ENCODE measurements at regions not wholly inside any gene's neighbourhood (a gene's known extent, or its start where the extent isn't known, plus 50 kb on each side); places are given as distances from the start of the nearest gene placed in this dataset.

- no peaks in the 10 kb centered on the region for H3K36me3 ChIP-seq (ENCODE audit: control insufficient read depth, insufficient read depth, low read length)
- H3K36me3 Mint-ChIP-seq = no peaks in the 10 kb centered on the region
- peaks cover 7% of the 10 kb centered on the region for H3K27me3 ChIP-seq (ENCODE audit: control insufficient read depth, insufficient read depth, low read length)
- DNase-seq = no peak
- peaks cover 36% of the 10 kb centered on the region for H3K27me3 Mint-ChIP-seq
- no peak overlapping the region for H3K27ac ChIP-seq (ENCODE audit: insufficient read depth, low read length, poor library complexity, severe bottlenecking)
- H3K4me1 Mint-ChIP-seq = no peaks in the 10 kb centered on the region
- peaks cover 2 to 5% of the 10 kb centered on the region in 2 experiments for H3K9me3 ChIP-seq (ENCODE audit: control insufficient read depth in 2 of 2, low read length in 2 of 2)
- no peak overlapping the region for H3K4me3 ChIP-seq (ENCODE audit: low read depth, low read length)
- no peak for ATAC-seq (ENCODE audit: low read depth in 2 of 2)
- peaks cover 0 to 4% (median 0%) of the 10 kb centered on the region in 7 donors for H3K9me3 Mint-ChIP-seq
- H3K4me3 Mint-ChIP-seq = no peak overlapping the region
- no peak overlapping the region for H3K27ac Mint-ChIP-seq
- H3K4me1 ChIP-seq (ENCODE audit: control insufficient read depth, insufficient read depth, low read length, poor library complexity, severe bottlenecking) = no peaks in the 10 kb centered on the region
Observed at GRCh38 chr12:45619736-45620135, 109.8 kb upstream of the ARID2 start.

- H3K9me3 Mint-ChIP-seq = peaks cover 0 to 1% (median 0%) of the 10 kb centered on the region in 7 donors
Observed at GRCh38 chr12:45621703-45622102, 107.8 kb upstream of the ARID2 start.

GRCh38 chr12:45622210-45622937 is 107.1 kb upstream of the ARID2 start:
- Histone ChIP-seq H3K27me3 (ENCODE audit: control insufficient read depth, insufficient read depth, low read length) (peaks cover 5% of the 10 kb centered on the region), H3K27ac (ENCODE audit: insufficient read depth, low read length, poor library complexity, severe bottlenecking) (no peak overlapping the region), H3K4me3 (ENCODE audit: low read depth, low read length) (no peak overlapping the region), H3K36me3 (ENCODE audit: control insufficient read depth, insufficient read depth, low read length) (no peaks in the 10 kb centered on the region), H3K4me1 (ENCODE audit: control insufficient read depth, insufficient read depth, low read length, poor library complexity, severe bottlenecking) (no peaks in the 10 kb centered on the region), H3K9me3 (ENCODE audit: control insufficient read depth in 2 of 2, low read length in 2 of 2) (peaks cover 2 to 5% of the 10 kb centered on the region in 2 experiments)
- ATAC-seq (ENCODE audit: low read depth in 2 of 2) (no peak), DNase-seq (no peak)
- H3K4me3 Mint-ChIP-seq = no peak overlapping the region
- no peaks in the 10 kb centered on the region for H3K36me3 Mint-ChIP-seq
- H3K4me1 Mint-ChIP-seq = no peaks in the 10 kb centered on the region
- peaks cover 37% of the 10 kb centered on the region for H3K27me3 Mint-ChIP-seq
- no peak overlapping the region for H3K27ac Mint-ChIP-seq
- peaks cover 0 to 1% (median 0%) of the 10 kb centered on the region in 7 donors for H3K9me3 Mint-ChIP-seq

More at GRCh38 chr12:45621703-45622102, 107.8 kb upstream of the ARID2 start:
- Histone ChIP-seq H3K36me3 (ENCODE audit: control insufficient read depth, insufficient read depth, low read length) (no peaks in the 10 kb centered on the region), H3K4me3 (ENCODE audit: low read depth, low read length) (no peak overlapping the region), H3K9me3 (ENCODE audit: control insufficient read depth in 2 of 2, low read length in 2 of 2) (peaks cover 2 to 5% of the 10 kb centered on the region in 2 experiments), H3K27ac (ENCODE audit: insufficient read depth, low read length, poor library complexity, severe bottlenecking) (no peak overlapping the region), H3K4me1 (ENCODE audit: control insufficient read depth, insufficient read depth, low read length, poor library complexity, severe bottlenecking) (no peaks in the 10 kb centered on the region), H3K27me3 (ENCODE audit: control insufficient read depth, insufficient read depth, low read length) (peaks cover 5% of the 10 kb centered on the region)
- no peak for DNase-seq
- Mint-ChIP-seq H3K36me3 (no peaks in the 10 kb centered on the region), H3K27me3 (peaks cover 36% of the 10 kb centered on the region), H3K4me1 (no peaks in the 10 kb centered on the region), H3K4me3 (no peak overlapping the region), H3K27ac (no peak overlapping the region)
- no peak for ATAC-seq (ENCODE audit: low read depth in 2 of 2)

DNA sequence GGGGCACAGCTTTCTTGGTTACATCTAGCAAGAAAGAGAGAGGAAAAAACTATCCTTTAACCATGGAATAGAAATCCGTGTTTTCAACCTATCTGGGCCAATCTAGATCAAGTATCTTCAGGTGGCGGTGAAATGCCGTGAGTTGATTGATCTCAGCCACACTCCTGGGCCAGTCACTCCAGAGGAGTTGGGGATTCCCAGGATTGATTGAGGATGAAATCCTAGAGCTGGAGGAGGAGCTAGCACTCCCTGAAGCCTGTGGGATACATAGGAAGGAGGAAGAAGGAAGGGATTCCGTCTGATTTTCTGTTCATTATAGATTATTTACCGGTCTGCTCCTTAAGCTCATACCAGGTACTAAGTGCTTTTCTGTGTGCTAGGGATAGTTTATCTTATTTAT is 106.3 kb upstream of the ARID2 start:
- peaks cover 2 to 5% of the 10 kb centered on the region in 2 experiments for H3K9me3 ChIP-seq (ENCODE audit: control insufficient read depth in 2 of 2, low read length in 2 of 2)
- peaks cover 5% of the 10 kb centered on the region for H3K27me3 ChIP-seq (ENCODE audit: control insufficient read depth, insufficient read depth, low read length)
- no peak overlapping the region for H3K27ac Mint-ChIP-seq
- DNase-seq (no peak), ATAC-seq (ENCODE audit: low read depth in 2 of 2) (no peak)
- peaks cover 0 to 1% (median 0%) of the 10 kb centered on the region in 7 donors for H3K9me3 Mint-ChIP-seq
- no peaks in the 10 kb centered on the region for H3K36me3 ChIP-seq (ENCODE audit: control insufficient read depth, insufficient read depth, low read length)
- H3K4me3 ChIP-seq (ENCODE audit: low read depth, low read length) = no peak overlapping the region
- peaks cover 42% of the 10 kb centered on the region for H3K27me3 Mint-ChIP-seq
- H3K27ac ChIP-seq (ENCODE audit: insufficient read depth, low read length, poor library complexity, severe bottlenecking) = no peak overlapping the region
- H3K4me1 ChIP-seq (ENCODE audit: control insufficient read depth, insufficient read depth, low read length, poor library complexity, severe bottlenecking) = no peaks in the 10 kb centered on the region
- H3K4me1 Mint-ChIP-seq = no peaks in the 10 kb centered on the region
- H3K36me3 Mint-ChIP-seq = no peaks in the 10 kb centered on the region
- H3K4me3 Mint-ChIP-seq = no peak overlapping the region

DNA sequence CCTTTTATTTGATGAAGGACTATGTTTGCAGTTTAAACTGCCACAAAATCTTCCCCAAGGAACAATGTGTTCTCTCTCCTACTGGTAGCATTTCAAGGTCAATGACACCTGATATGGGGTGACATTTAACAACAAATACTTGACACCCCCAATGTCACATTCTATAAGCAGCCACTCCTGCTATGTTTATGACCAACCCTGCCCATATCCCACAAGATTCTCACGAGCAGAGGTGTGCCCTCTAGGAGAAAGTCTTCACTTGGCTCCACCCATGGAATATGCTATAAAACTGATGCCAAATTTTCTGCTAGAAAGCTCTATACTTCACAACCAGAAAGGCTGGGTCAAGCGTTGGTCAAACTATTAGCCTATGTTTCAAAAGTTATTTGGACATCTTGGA is 105.6 kb upstream of the ARID2 start:
- H3K9me3 Mint-ChIP-seq = peaks cover 0 to 1% (median 0%) of the 10 kb centered on the region in 7 donors
- ATAC-seq (ENCODE audit: low read depth in 2 of 2) (no peak), DNase-seq (no peak)
- Histone ChIP-seq H3K36me3 (ENCODE audit: control insufficient read depth, insufficient read depth, low read length) (no peaks in the 10 kb centered on the region), H3K4me3 (ENCODE audit: low read depth, low read length) (no peak overlapping the region), H3K4me1 (ENCODE audit: control insufficient read depth, insufficient read depth, low read length, poor library complexity, severe bottlenecking) (no peaks in the 10 kb centered on the region), H3K27me3 (ENCODE audit: control insufficient read depth, insufficient read depth, low read length) (peaks cover 7% of the 10 kb centered on the region), H3K27ac (ENCODE audit: insufficient read depth, low read length, poor library complexity, severe bottlenecking) (no peak overlapping the region), H3K9me3 (ENCODE audit: control insufficient read depth in 2 of 2, low read length in 2 of 2) (peaks cover 2 to 5% of the 10 kb centered on the region in 2 experiments)
- no peaks in the 10 kb centered on the region for H3K36me3 Mint-ChIP-seq
- H3K4me1 Mint-ChIP-seq = no peaks in the 10 kb centered on the region
- H3K27ac Mint-ChIP-seq = no peak overlapping the region
- H3K4me3 Mint-ChIP-seq = no peak overlapping the region
- peaks cover 41% of the 10 kb centered on the region for H3K27me3 Mint-ChIP-seq

DNA sequence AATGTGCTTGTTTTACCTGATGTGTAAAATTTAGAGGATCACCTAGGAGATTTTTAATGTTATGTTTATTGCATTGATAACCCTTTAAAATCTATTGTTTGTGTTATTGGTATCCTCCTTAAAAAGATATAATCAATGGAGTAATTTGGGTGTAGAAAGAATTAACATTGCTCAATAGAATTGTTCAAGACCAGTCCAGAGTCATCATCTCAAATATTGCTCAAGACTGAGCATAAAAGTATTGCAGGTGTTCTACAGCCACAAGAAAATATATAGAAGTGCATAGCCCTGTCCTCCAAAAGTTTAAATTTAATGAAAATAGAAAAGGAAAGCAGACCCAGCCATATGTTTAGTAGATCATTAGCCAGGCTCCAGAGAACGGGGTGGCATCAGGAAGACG is 102.5 kb upstream of the ARID2 start:
- no peak overlapping the region for H3K27ac Mint-ChIP-seq
- H3K27me3 Mint-ChIP-seq = peaks cover 36% of the 10 kb centered on the region
- no peaks in the 10 kb centered on the region for H3K9me3 Mint-ChIP-seq
- Histone ChIP-seq H3K27ac (ENCODE audit: insufficient read depth, low read length, poor library complexity, severe bottlenecking) (no peak overlapping the region), H3K36me3 (ENCODE audit: control insufficient read depth, insufficient read depth, low read length) (no peaks in the 10 kb centered on the region), H3K4me3 (ENCODE audit: low read depth, low read length) (no peak overlapping the region), H3K4me1 (ENCODE audit: control insufficient read depth, insufficient read depth, low read length, poor library complexity, severe bottlenecking) (no peaks in the 10 kb centered on the region), H3K27me3 (ENCODE audit: control insufficient read depth, insufficient read depth, low read length) (peaks cover 12% of the 10 kb centered on the region), H3K9me3 (ENCODE audit: control insufficient read depth in 2 of 2, low read length in 2 of 2) (no peaks in the 10 kb centered on the region)
- DNase-seq (no peak), ATAC-seq (ENCODE audit: low read depth in 2 of 2) (no peak)
- H3K36me3 Mint-ChIP-seq = no peaks in the 10 kb centered on the region
- H3K4me3 Mint-ChIP-seq = no peak overlapping the region
- no peaks in the 10 kb centered on the region for H3K4me1 Mint-ChIP-seq

DNA sequence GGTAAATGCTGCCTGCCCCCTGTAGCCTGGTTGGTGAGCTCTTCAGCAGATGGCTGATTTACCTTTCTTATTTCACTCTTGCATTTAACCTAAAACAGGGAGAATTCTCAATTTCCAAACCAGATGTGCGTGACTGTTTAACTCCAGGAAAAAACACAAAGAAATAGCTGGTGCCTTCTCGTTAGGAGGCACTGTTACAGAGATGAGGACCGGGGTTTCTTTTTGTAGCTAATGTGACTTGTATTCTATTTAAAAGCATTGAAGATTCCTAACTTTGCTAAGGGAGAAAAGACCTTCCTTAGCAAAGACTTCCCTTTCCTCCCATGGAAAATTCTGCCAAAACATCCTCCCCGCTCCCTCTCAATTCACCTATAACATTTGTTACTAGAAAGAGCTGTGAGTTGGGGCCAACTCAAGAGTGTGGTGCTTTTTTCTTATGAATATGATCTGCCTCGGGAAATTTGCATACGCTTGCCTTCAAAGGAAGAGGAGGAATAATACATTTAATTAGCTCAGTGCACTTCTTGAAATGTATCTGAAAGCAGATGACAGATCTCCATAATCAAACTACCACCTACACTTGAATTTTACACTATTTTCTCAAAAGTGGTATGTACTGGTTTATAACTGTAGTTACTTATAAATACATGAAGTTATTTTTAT is 102.0 kb upstream of the ARID2 start:
- Mint-ChIP-seq H3K4me1 (no peaks in the 10 kb centered on the region), H3K36me3 (no peaks in the 10 kb centered on the region), H3K27me3 (peaks cover 36% of the 10 kb centered on the region), H3K27ac (no peak overlapping the region), H3K9me3 (no peaks in the 10 kb centered on the region), H3K4me3 (no peak overlapping the region)
- Histone ChIP-seq H3K36me3 (ENCODE audit: control insufficient read depth, insufficient read depth, low read length) (no peaks in the 10 kb centered on the region), H3K9me3 (ENCODE audit: control insufficient read depth in 2 of 2, low read length in 2 of 2) (no peaks in the 10 kb centered on the region), H3K27ac (ENCODE audit: insufficient read depth, low read length, poor library complexity, severe bottlenecking) (no peak overlapping the region), H3K4me1 (ENCODE audit: control insufficient read depth, insufficient read depth, low read length, poor library complexity, severe bottlenecking) (no peaks in the 10 kb centered on the region), H3K27me3 (ENCODE audit: control insufficient read depth, insufficient read depth, low read length) (peaks cover 10% of the 10 kb centered on the region), H3K4me3 (ENCODE audit: low read depth, low read length) (no peak overlapping the region)
- DNase-seq (no peak), ATAC-seq (ENCODE audit: low read depth in 2 of 2) (no peak)

GRCh38 chr12:45629292-45629691 is 100.2 kb upstream of the ARID2 start:
- no peaks in the 10 kb centered on the region for H3K36me3 Mint-ChIP-seq
- H3K27ac Mint-ChIP-seq = no peak overlapping the region
- no peak overlapping the region for H3K4me3 Mint-ChIP-seq
- H3K9me3 Mint-ChIP-seq = no peaks in the 10 kb centered on the region
- no peaks in the 10 kb centered on the region for H3K4me1 Mint-ChIP-seq
- no peak for ATAC-seq (ENCODE audit: low read depth in 2 of 2)
- no peak for DNase-seq
- no peaks in the 10 kb centered on the region for H3K9me3 ChIP-seq (ENCODE audit: control insufficient read depth in 2 of 2, low read length in 2 of 2)
- H3K4me3 ChIP-seq (ENCODE audit: low read depth, low read length) = no peak overlapping the region
- H3K27me3 Mint-ChIP-seq = peaks cover 30% of the 10 kb centered on the region
- no peaks in the 10 kb centered on the region for H3K4me1 ChIP-seq (ENCODE audit: control insufficient read depth, insufficient read depth, low read length, poor library complexity, severe bottlenecking)
- no peaks in the 10 kb centered on the region for H3K36me3 ChIP-seq (ENCODE audit: control insufficient read depth, insufficient read depth, low read length)
- H3K27ac ChIP-seq (ENCODE audit: insufficient read depth, low read length, poor library complexity, severe bottlenecking) = no peak overlapping the region
- peaks cover 10% of the 10 kb centered on the region for H3K27me3 ChIP-seq (ENCODE audit: control insufficient read depth, insufficient read depth, low read length)

Measured in CD4-positive, CD25-positive, alpha-beta regulatory T cell (primary cell).